ENCODE measurements at regions not wholly inside any gene's neighbourhood (a gene's known extent, or its start where the extent isn't known, plus 50 kb on each side); places are given as distances from the start of the nearest gene placed in this dataset.
A peak's percentile ranks its signal among the peaks of the same experiment; 100 is the strongest.

DNA sequence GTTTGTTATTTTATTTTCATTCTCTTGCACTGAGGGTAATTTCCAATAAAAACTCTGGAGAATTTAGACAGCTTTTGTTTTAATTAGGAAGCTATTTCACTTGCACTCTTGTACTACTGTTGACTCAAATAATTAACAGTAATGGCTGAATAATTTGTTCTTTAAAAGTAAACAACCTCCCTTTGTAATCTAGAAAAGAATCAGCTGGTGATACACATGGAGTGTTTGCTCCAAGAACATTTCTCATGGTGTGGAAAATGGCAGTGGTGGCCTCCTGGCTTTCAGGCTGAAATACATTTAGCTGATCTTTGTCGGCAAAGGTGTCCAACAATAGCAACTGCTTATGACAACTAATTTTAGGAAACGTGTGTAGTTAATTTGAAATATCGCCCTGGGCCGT, 129.4 kb downstream of the C9orf152 start:
- Histone ChIP-seq H3K27me3 (ENCODE audit: control insufficient read depth, insufficient read depth, low read length) (no peaks in the 10 kb centered on the region), H3K9me3 (ENCODE audit: control insufficient read depth, low read length) (no peaks in the 10 kb centered on the region), H3K4me3 (ENCODE audit: low read depth, low read length) (no peak overlapping the region), H2AFZ (no peak overlapping the region), H3K36me3 (ENCODE audit: control insufficient read depth, insufficient read depth, low read length) (no peaks in the 10 kb centered on the region), H3K27ac (no peak overlapping the region), H3K4me2 (ENCODE audit: low read length) (no peak overlapping the region), H3K4me1 (no peaks in the 10 kb centered on the region), H3K9ac (no peak overlapping the region), H3K79me2 (no peaks in the 10 kb centered on the region)
- TF ChIP-seq, protein P1, sequence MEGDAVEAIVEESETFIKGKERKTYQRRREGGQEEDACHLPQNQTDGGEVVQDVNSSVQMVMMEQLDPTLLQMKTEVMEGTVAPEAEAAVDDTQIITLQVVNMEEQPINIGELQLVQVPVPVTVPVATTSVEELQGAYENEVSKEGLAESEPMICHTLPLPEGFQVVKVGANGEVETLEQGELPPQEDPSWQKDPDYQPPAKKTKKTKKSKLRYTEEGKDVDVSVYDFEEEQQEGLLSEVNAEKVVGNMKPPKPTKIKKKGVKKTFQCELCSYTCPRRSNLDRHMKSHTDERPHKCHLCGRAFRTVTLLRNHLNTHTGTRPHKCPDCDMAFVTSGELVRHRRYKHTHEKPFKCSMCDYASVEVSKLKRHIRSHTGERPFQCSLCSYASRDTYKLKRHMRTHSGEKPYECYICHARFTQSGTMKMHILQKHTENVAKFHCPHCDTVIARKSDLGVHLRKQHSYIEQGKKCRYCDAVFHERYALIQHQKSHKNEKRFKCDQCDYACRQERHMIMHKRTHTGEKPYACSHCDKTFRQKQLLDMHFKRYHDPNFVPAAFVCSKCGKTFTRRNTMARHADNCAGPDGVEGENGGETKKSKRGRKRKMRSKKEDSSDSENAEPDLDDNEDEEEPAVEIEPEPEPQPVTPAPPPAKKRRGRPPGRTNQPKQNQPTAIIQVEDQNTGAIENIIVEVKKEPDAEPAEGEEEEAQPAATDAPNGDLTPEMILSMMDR (IDR thresholded peaks at IDR 0.05), result no peak

DNA sequence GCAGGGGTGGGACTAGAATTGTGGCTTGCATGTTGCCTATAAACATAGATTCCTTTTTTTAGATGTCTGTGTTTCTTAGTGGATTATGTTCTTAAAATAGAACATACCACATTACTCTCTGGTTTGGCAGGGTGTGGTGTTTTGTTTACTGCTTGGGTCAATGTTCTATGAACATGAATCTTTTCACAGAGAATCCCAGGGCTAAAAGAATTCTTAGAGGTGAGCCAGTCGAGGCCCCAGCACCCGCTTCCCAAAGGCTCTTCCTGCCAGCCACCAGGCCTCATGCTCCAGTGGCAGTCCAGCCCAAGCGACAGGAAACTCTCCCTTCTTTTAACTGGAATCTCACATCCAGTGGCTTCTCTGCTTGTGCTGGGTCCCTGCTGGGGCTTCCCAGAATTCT, 126.6 kb downstream of the C9orf152 start:
- H2AFZ ChIP-seq, result peak overlapping the region; percentile 31
- H3K9ac ChIP-seq, result no peak overlapping the region
- H3K4me3 ChIP-seq (ENCODE audit: low read depth, low read length), result no peak overlapping the region
- H3K79me2 ChIP-seq, result no peaks in the 10 kb centered on the region
- H3K27ac ChIP-seq, result no peak overlapping the region
- TF ChIP-seq, protein P1 (IDR thresholded peaks at IDR 0.05), result no peak
- no peaks in the 10 kb centered on the region for H3K4me1 ChIP-seq
- H3K4me2 ChIP-seq (ENCODE audit: low read length), result no peak overlapping the region
- no peaks in the 10 kb centered on the region for H3K27me3 ChIP-seq (ENCODE audit: control insufficient read depth, insufficient read depth, low read length)
- H3K9me3 ChIP-seq (ENCODE audit: control insufficient read depth, low read length), result no peaks in the 10 kb centered on the region
- H3K36me3 ChIP-seq (ENCODE audit: control insufficient read depth, insufficient read depth, low read length), result no peaks in the 10 kb centered on the region

- Histone ChIP-seq H3K9me3 (ENCODE audit: control insufficient read depth, low read length) (no peaks in the 10 kb centered on the region), H3K4me1 (peaks cover 5% of the 10 kb centered on the region), H3K27ac (no peak overlapping the region), H3K4me3 (ENCODE audit: low read depth, low read length) (no peak overlapping the region), H3K4me2 (ENCODE audit: low read length) (no peak overlapping the region), H3K9ac (no peak overlapping the region), H2AFZ (no peak overlapping the region), H3K36me3 (ENCODE audit: control insufficient read depth, insufficient read depth, low read length) (no peaks in the 10 kb centered on the region), H3K27me3 (ENCODE audit: control insufficient read depth, insufficient read depth, low read length) (no peaks in the 10 kb centered on the region), H3K79me2 (no peaks in the 10 kb centered on the region)
- TF ChIP-seq, protein P1 (IDR thresholded peaks at IDR 0.05), result no peak
Measured at GRCh38 chr9:110083866-110084265, 124.1 kb downstream of the C9orf152 start.

- Histone ChIP-seq H3K27me3 (ENCODE audit: control insufficient read depth, insufficient read depth, low read length) (no peaks in the 10 kb centered on the region), H3K79me2 (no peaks in the 10 kb centered on the region), H3K4me2 (ENCODE audit: low read length) (no peak overlapping the region), H3K36me3 (ENCODE audit: control insufficient read depth, insufficient read depth, low read length) (no peaks in the 10 kb centered on the region), H2AFZ (no peak overlapping the region), H3K4me3 (ENCODE audit: low read depth, low read length) (no peak overlapping the region), H3K4me1 (peaks cover 5% of the 10 kb centered on the region), H3K27ac (no peak overlapping the region), H3K9me3 (ENCODE audit: control insufficient read depth, low read length) (no peaks in the 10 kb centered on the region), H3K9ac (no peak overlapping the region)
- TF ChIP-seq, protein P1 (IDR thresholded peaks at IDR 0.05), result no peak
Measured at GRCh38 chr9:110086537-110086936, 121.4 kb downstream of the C9orf152 start.

GRCh38 chr9:110087605-110088004, 120.4 kb downstream of the C9orf152 start:
- H3K9ac ChIP-seq, result no peak overlapping the region
- peak overlapping the region; percentile 1 for H2AFZ ChIP-seq
- peaks cover 5% of the 10 kb centered on the region for H3K4me1 ChIP-seq
- H3K4me2 ChIP-seq (ENCODE audit: low read length), result no peak overlapping the region
- H3K27ac ChIP-seq, result no peak overlapping the region
- H3K9me3 ChIP-seq (ENCODE audit: control insufficient read depth, low read length), result no peaks in the 10 kb centered on the region
- H3K36me3 ChIP-seq (ENCODE audit: control insufficient read depth, insufficient read depth, low read length), result no peaks in the 10 kb centered on the region
- no peaks in the 10 kb centered on the region for H3K27me3 ChIP-seq (ENCODE audit: control insufficient read depth, insufficient read depth, low read length)
- TF ChIP-seq, protein P1 (IDR thresholded peaks at IDR 0.05), result no peak
- no peak overlapping the region for H3K4me3 ChIP-seq (ENCODE audit: low read depth, low read length)
- H3K79me2 ChIP-seq, result no peaks in the 10 kb centered on the region

Measured in parathyroid adenoma (tissue), 2 donors.